ENCODE measurements at regions not wholly inside any gene's neighbourhood (a gene's known extent, or its start where the extent isn't known, plus 50 kb on each side); places are given as distances from the start of the nearest gene placed in this dataset.
"Not testable (repeated sequence)": the region's sequence is repeated elsewhere in the genome, so short reads cannot be mapped to it uniquely, and the experiment has no call there.

DNA sequence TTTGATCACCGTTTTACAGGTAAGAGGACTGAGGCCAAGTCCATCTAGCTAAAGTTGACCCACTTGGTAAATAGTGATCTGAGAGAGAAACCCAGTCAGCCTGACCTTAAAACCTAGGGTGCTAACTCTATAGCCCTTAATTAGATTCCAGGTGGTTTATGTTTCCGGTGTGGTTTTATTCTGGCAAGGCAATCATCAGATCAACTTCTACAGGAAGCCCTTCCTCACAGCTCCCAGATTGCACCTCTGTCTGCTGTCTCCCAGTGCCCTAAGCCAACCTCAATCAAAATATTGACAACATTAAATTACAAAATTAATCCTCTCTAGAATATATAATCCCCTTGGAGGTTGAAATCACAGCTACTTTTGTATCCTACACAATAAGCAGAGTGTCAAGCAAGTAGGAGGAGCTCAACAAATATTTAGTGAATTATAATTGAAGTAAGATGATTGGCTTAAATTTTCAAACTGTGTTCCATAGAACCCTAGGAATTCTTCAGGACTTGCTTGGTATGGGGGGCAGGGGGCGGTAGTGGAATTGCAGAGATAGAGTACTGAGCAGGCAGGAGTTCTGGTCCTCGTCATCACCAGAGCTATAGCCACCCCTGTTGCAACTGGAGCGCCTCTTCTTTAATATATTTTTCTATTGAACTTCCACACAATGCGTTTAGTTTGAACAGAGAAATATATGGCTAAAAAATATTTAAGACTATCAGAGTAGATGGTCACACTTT, 692.8 kb upstream of the LRRN3 start:
- no peak for DNase-seq (ENCODE audit: low read depth)

DNA sequence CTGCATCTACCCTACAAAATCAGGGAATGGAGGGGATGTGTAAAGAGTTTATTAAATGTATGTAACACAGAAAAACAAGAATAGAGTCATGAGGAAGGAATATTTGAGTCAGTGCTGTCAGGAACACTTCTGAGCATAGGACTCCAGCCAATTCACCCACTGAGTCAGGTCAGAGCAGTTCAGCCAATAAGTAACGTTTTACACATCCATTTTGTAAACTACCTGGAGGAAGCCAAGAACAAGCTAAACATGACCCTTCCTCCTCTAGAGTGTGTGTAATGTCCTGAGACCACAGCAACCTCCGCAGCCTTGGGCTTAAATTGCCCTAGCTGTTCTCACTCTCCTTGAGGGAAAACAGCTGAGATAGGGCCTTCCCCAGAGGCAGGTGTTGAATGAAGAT, 691.5 kb upstream of the LRRN3 start:
- no peak for DNase-seq (ENCODE audit: low read depth)

DNA sequence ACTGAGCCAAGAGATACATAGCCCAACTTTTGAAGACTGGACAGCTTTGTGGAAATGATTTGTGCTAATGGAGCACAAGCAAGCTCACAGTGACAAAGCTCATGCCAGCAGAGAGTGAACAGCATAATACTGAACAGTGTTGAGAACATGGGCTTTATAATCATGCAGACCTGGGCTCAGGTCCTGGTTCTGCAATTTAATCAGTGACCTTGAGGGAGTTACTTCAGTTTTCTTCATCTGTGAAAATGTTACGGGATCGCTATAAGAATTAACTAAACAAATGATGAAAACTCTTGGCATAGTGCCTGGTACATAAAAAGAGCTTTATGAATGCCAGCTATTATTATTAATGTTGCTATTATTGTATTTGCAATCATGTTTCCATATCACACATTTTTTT, 690.5 kb upstream of the LRRN3 start:
- DNase-seq (ENCODE audit: low read depth): no peak

DNA sequence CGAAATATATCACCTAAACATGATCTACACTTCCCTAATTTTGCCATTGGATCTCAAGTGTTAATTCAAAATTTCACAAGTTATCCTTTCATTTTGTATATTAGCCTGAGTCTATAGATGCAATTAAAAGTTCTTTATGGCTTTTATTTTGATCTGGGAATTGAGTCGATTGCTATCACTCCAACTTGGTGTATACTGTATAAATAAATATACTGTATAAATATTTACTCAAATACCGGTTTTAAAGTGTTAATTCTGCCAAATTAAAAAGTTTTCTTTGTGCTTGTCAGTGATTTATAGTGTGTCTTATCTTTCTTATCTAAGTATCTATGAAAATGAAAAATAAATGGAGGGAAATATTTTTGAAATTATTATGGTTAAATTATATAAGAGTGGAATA, 683.7 kb upstream of the LRRN3 start:
- no peak for DNase-seq (ENCODE audit: low read depth)

DNA sequence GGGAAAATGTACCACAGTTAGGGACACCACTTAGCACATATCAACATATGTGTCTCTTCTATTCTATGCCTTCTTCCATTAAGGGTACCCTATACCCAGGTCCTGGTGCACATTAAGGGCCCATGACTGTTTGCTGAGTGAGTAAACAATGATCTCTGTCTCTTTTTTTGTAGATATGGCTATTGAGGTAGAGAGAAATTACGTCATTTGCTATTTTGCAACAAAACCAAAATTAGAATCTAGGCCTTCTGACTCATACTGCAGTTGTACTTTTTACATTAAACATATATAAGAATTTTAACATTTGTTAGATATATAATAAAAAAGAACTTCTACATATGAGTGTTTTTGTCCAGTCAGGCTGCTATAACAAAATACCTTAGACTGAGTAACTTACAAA, 683.2 kb upstream of the LRRN3 start:
- DNase-seq (ENCODE audit: low read depth): no peak

DNA sequence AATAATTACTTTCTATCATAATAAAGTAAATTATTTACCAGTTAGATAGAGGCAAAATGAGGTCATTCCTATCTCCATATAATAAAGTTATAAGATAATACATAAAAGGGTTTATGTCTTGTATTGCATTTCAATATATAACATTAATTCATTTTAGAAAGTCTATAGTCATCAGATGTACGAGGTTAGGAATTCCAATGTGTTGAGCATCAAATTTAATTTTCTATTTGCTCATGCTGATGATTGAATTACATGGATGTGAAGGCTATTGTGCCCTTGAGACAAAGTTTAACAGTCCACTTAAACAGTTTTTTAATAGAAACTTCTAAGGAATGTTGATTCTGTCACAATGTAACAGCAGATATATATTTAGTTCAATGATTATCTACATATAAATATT, 678.3 kb upstream of the LRRN3 start:
- no peak for DNase-seq (ENCODE audit: low read depth)

DNA sequence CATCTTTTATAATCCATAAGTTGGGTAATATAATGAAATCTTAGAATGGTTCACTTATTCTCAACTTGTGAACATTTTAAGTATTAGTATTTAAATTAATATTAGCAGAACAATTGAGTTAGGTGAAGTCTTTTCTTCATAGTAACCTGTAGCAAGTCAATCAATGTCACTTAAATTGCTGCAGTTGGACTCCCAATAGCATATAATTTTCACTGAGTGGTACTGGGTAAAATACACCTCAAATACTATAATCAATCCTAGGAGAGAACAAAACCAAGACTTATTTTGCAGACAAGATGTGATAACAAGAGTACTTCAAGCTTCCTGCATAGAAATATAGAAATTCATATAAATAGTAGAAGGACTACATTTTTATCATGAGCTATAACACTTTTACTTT, 677.9 kb upstream of the LRRN3 start:
- no peak for DNase-seq (ENCODE audit: low read depth)

DNA sequence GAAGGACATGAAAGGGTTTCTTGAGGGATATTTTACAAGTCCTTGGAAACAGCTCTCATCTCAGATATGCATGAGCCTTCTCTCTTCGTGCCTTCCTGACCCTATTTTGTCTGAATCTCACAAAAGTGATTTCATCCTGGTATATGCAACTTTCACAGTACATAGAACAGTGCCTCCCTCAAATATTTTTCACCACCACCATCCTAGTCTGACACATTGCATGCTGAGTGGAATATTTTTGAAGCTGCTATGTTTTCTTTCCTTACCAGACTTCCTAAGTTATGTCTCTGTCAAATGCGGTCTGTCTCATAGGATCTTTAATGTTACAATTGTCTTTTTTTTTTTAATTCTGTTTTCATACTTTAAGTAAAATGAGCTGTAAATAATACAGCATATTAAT, 673.3 kb upstream of the LRRN3 start:
- no peak for DNase-seq (ENCODE audit: low read depth)

DNA sequence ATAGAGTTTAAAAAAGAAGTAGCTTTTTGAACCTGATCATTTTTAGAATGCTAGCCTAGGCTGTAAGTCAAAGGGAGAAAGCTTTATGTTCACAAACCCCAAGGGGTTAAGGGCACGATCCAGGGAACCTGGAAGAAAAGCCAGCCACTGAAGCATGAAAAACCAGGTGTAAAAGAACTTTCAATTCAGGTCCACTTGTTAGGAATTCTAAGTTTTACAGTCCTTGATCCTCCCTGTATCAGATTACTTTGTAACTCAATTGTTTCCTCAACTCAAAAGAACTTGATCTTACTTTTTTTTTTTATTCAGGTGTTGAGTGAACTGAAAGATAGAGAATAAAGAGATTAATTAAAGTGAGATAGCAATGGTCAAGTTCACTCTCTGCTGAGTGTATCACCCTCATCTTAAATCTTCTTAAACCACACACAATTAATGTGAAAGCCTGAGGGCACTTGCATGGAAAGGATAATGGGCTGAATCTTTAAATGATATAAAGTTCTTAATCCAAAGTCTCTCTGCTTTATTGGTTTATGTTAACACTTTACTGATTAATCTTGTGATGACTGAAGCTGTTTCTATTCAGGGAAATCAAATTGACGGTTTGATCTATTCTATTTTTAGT, 672.2 kb upstream of the LRRN3 start:
- no peak for DNase-seq (ENCODE audit: low read depth)

DNA sequence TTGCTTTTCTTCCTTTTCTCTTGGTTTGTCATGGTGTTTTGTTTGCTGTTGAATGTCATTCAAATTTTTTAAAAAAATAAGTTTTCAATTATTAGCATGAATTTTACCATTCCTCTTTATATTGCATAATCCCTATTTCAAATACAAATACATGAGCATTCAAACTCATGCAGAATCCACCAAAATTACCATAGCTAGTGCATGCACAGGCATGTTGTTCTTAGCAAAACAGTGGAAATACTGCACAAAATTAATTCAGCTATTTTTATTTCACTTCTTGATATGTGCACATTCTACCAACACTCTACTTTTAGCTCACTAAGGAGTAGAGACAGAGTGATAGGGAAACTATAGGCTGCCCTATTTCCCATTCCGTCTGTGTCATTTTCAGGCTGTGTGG, 670.1 kb upstream of the LRRN3 start:
- DNase-seq (ENCODE audit: low read depth): no peak

DNA sequence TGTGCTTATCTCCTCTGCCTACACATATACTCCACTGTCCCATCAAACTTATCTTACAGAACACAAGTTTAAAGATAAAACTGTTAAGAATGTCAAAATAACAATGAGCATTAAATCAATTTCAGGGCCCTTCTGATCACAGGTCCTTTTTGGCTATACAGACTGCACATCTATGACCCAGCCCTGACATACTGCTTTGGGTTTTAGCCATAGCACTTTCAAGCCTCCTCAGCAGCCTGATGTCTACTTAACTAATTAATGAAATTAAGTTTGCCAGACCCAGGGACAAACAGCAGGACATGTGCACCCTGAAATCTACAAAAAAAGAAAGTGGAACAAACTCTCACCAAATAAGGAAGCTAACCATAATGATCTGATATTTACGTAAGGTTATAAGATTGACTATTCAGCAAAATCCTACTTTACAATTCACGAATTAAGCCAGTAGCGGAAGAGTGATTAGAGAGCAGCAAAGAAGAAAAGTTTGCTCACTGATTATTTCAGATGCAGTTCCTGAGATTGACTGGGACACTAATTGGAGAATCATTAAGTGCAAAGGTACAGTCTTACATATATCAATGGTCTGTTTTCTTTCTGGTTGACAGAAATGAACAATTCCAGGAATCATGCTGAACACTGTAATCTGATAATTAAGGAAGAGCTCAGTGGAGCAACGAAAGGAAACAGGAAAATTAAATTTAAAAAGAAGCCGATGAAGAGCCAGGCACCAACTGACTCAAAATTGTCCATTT, 669.3 kb upstream of the LRRN3 start:
- no peak for DNase-seq (ENCODE audit: low read depth)

DNA sequence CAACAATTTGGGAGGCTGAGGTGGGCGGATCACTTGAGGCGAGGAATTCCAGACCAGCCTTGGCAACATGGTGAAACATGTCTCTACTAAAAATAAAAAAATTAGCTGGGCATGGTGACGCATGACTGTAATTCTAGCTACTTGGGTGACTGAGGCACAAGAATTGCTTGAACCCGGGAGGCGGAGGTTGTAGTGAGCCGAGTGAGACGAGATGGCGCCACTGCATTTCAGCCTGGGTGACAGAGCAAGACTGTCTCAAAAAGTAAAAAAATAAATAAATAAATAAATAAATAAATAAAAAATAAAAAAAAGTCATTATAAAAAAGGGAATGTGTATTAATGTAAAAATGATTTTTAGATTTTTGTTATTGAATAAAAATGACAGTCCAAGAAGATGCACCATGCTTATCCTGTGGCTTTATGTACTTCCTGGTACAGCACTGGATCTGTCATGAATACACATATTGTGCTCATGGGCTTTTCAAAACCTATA, 658.8 kb upstream of the LRRN3 start:
- DNase-seq (ENCODE audit: low read depth): no peak

DNA sequence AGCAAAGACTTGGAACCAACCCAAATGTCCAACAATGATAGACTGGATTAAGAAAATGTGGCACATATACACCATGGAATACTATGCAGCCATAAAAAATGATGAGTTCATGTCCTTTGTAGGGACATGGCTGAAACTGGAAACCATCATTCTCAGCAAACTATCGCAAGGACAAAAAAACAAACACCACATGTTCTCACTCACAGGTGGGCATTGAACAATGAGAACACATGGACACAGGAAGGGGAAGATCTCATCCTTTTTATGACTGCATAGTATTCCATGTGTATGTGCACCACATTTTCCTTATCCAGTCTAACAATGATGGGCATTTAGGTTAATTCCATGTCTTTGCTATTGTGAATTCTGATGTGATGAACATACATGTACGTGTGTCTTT, 652.0 kb upstream of the LRRN3 start:
- not testable (repeated sequence) for DNase-seq (ENCODE audit: low read depth)

DNA sequence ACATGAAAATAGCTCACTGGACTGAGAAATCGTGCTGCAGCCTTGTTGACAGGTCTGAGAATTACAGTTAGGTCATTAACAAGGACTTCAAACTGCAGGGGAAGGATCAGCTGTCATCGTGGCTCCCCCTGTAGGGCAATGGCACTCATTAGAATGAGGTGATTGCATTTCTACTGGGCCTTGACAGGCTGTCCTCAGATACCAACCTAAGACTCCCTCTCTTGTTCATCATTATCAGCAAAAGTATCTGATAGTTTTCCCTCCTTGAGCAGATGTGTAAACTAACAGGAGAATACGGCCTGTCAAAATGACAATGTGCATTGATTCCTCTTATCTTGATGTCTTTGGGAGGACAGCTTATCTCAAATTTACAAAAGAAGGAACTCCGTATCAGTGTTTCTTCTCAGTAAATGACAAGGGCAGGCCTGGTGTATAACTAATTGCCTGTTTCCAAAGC, 648.5 kb upstream of the LRRN3 start:
- DNase-seq (ENCODE audit: low read depth): no peak

DNA sequence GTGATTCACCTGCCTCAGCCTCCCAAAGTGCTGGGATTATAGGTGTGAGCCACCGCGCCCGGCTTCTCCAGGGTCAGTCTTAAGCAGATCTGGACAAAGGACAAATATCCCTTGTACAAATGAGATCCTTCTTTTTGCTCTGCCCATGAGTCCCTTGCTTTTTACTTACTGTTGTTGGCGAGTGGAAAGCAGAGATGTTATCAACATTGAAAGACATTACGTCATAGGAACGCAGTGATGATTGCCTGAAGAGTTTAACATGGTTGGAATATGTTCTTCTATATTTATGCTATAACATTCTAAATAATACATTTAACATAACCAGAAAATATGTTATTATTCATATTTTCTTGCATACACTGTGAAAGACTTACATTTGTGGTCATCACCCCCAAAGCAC, 644.3 kb upstream of the LRRN3 start:
- no peak for DNase-seq (ENCODE audit: low read depth)

DNA sequence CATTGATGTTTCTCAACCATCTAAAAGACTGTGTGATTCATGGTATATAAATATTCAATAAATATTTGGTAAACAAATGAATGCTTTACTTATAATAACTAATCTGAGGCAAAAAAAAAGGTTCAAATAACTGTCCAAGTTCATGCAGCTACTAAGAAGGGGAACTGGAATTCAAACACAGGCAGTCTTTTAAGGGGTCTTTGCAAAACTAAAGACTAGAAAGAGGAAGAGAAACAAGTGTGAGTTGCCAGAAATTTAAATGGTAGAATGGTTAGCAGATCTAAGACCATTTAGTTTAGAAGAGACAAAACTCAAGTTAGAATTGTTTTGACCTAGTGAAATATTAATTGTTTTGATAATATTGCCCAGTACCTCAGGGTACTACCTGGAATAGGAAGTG, 642.0 kb upstream of the LRRN3 start:
- no peak for DNase-seq (ENCODE audit: low read depth)

DNA sequence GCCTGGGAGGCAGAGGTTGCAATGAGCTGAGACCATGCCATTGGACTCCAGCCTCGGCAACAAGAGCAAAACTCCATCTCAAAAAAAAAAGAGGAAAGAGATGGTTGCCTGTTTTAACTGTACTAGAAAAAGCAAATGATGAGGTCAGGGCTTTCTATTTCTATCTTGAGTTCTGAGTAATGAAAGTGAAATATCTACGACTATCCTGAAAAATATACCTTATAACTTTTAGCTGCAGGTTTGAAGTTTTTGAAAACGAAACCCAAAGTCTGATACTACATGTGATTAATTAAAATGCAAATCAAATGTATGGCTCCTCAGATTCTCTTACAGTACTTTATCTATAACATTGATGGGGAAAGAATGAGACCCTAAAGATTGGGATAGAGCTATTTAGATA, 636.2 kb upstream of the LRRN3 start:
- DNase-seq (ENCODE audit: low read depth): no peak

DNA sequence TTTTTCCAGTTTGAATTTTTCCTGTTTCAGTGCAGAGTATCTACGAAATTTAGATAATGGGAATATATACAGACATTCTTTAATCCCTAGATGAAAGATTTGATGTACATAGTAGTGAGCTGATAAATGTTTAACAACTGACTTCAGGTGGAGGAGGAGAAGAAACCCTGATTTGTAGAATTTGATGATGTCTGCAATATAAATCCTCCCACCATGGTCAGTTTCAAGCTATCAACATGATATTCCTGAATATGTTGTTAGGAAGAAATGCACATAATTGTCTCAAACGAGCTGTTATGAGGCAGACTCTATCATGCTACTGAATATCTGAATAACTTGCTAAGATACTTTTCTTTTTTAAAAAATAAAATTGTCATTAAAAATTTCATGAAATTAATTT, 629.3 kb upstream of the LRRN3 start:
- no peak for DNase-seq (ENCODE audit: low read depth)

DNA sequence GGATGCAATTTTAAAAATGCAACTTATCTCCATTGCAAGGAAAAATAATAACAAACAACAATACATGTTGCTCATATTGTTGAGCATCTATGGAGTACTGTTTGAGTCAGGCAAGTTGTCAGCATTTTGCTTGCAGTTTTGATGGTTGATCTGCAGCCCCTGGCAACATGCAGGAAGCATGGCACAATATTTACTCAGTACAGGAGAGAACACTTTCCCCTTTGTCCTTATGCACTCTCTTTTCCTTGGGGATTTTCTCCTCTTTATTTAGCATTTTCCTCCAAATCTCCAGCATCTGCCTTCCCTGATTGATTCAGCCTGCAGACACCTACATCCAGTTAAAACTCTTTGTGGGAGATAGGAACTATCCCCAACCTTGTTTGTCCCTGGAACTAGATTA, 620.5 kb upstream of the LRRN3 start:
- DNase-seq (ENCODE audit: low read depth): no peak

DNA sequence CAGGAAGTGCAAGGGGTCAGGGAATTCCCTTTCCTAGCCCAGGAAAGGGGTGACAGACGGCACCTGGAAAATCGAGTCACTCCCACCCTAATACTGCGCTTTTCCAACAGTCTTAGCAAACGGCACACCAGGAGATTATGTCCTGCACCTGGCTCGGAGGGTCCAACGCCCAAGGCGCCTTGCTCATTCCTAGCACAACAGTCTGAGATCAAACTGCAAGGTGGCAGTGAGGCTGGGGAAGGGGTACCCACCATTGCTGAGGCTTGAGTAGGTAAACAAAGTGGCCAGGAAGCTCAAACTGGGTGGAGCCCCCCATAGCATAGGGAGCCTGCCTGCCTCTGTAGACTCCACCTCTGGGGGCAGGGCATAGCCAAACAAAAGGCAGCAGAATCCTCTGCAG, 618.5 kb upstream of the LRRN3 start:
- not testable (repeated sequence) for DNase-seq (ENCODE audit: low read depth)

DNA sequence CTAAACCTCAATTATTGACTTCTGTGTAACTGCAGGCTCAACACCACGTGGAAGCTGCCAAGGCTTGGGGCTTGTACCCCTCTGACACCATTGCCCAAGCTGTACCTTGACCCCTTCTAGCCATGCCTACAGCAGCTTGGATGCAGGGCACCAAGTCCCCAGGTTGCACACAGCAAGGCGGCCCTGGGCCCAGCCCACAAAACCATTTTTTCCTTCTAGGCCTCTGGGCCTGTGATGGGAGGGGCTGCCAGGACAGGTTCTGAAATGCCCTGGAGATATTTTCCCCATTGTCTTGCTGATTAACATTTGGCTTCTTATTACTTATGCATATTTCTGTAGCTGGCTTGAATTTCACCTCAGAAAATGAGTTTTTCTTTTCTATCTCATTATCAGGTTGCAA, 610.0 kb upstream of the LRRN3 start:
- DNase-seq (ENCODE audit: low read depth): no peak

DNA sequence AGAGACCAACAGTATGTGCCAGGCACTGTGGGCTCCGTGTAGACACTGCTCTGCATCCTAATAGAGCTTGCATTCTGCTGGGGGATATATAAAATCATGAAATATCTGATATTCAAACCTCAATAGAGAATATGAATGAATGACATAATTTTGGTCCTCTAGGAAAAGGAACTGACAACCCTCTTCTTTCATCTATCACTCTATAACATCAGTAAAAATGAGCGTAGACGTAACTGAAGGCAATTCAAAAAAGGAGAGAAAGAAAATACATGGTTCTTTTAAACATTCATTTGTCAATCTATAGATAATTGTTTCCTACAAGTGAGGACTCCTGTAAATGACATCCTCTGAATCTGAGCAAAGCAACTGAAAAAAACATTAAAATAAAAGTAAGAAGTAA, 607.4 kb upstream of the LRRN3 start:
- no peak for DNase-seq (ENCODE audit: low read depth)

DNA sequence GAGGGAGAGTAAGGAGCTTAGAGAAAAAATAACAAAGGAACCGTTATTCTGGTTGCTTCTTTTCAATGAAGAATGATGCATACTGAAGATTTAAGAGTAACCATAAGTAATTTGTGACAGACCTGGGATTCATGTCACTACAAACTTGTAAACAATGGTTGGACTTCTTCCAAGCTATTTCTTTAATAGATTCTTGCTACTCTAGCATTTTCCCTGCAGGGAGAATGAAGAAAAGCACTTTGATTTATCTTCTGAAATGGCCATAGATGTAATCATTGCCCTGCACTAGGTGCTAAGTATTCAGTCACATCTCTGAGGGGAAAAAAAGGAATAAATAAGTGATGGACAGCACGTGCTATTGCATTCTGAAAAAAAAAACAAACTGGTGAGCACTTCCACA, 606.6 kb upstream of the LRRN3 start:
- DNase-seq (ENCODE audit: low read depth): no peak

Measured in fibroblast of the conjunctiva (primary cell).